CD14-positive monocyte (primary cell): ENCODE measurements at regions not wholly inside any gene's neighbourhood (a gene's known extent, or its start where the extent isn't known, plus 50 kb on each side); places are given as distances from the start of the nearest gene placed in this dataset.

Experiments used
- DNase-seq, 3 donors: peaks; one replicate each; pipeline ENCODE4 v3.0.0-alpha.2; 2011 to 2022
- H2AFZ ChIP-seq: 2 replicates; pipeline ENCODE4 v1.6.0; 2012; ENCODE audit warnings: mild to moderate bottlenecking, low read depth, low read length, inconsistent platforms; ENCODE audit not compliant: insufficient read depth, poor library complexity, severe bottlenecking
- H3K27ac ChIP-seq, 2 donors: 1 replicate in 1 of 2; 2 replicates in 1 of 2; pipeline ENCODE4 v1.5.1; 2012 to 2013; ENCODE audit warnings: low read length in 2 of 2, control low read depth in 1 of 2, inconsistent platforms in 1 of 2, low read depth in 1 of 2, mild to moderate bottlenecking in 1 of 2
- H3K27me3 ChIP-seq, 2 donors: one replicate each; pipeline versions ENCODE4 v1.6.0 to v1.6.1; 2011 to 2013; ENCODE audit warnings: low read length in 2 of 2; ENCODE audit not compliant: control insufficient read depth in 2 of 2, insufficient read depth in 2 of 2
- H3K36me3 ChIP-seq, 2 donors: replicated peaks in 1 of 2; 1 replicate in 1 of 2; 2 replicates in 1 of 2; pipeline versions ENCODE4 v1.5.1 to v1.6.1; 2012 to 2013; ENCODE audit warnings: low read length in 2 of 2, control low read depth in 1 of 2, inconsistent platforms in 1 of 2, mild to moderate bottlenecking in 1 of 2; ENCODE audit not compliant: insufficient read depth in 2 of 2, control insufficient read depth in 1 of 2
- H3K4me1 ChIP-seq, 2 donors: 1 replicate in 1 of 2; 2 replicates in 1 of 2; pipeline versions ENCODE4 v1.5.1 to v1.6.1; 2012 to 2013; ENCODE audit warnings: low read length in 2 of 2, control low read depth in 1 of 2, inconsistent platforms in 1 of 2, mild to moderate bottlenecking in 1 of 2, moderate library complexity in 1 of 2; ENCODE audit not compliant: insufficient read depth in 2 of 2, control insufficient read depth in 1 of 2
- H3K4me2 ChIP-seq: replicated peaks from 2 replicates; pipeline ENCODE3; 2012; ENCODE audit warnings: low read length, moderate library complexity, mild to moderate bottlenecking; ENCODE audit not compliant: poor library complexity, severe bottlenecking; ENCODE audit errors: extremely low read depth
- H3K4me3 ChIP-seq, 3 experiments: fragments of 200-600 bp in 1 of 3; sonication (generic) in 1 of 3; replicated peaks in 1 of 3; 1 replicate in 2 of 3; 2 replicates in 1 of 3; pipeline ENCODE4 v1.5.1; 2011 to 2013; ENCODE audit warnings: low read length in 3 of 3, mild to moderate bottlenecking in 3 of 3, control low read depth in 2 of 3, low read depth in 2 of 3, inconsistent platforms in 1 of 3, moderate library complexity in 1 of 3
- H3K79me2 ChIP-seq: 2 replicates; pipeline ENCODE4 v1.6.0; 2012; ENCODE audit warnings: mild to moderate bottlenecking, control low read depth, inconsistent platforms, low read length, moderate library complexity; ENCODE audit not compliant: insufficient read depth
- H3K9ac ChIP-seq: 2 replicates; pipeline ENCODE4 v1.6.0; 2017; ENCODE audit warnings: low read length, mild to moderate bottlenecking; ENCODE audit not compliant: insufficient read depth, poor library complexity, severe bottlenecking
- H3K9me3 ChIP-seq, 2 donors: replicated peaks in 1 of 2; 1 replicate in 1 of 2; 2 replicates in 1 of 2; pipeline versions ENCODE4 v1.5.1 to v1.6.1; 2012 to 2013; ENCODE audit warnings: low read length in 2 of 2, control low read depth in 1 of 2; ENCODE audit not compliant: control insufficient read depth in 1 of 2, insufficient read depth in 1 of 2
- H4K20me1 ChIP-seq: 2 replicates; pipeline ENCODE4 v1.6.0; 2012; ENCODE audit warnings: mild to moderate bottlenecking, low read length, control low read depth, moderate library complexity; ENCODE audit not compliant: insufficient read depth
- H3K27ac Mint-ChIP-seq, 7 donors: one replicate each; pipeline ENCODE4 v1.8.0; 2020; ENCODE audit warnings: mild to moderate bottlenecking in 7 of 7, mixed read lengths in 7 of 7, moderate library complexity in 6 of 7, inconsistent platforms in 2 of 7
- H3K27me3 Mint-ChIP-seq, 3 donors: one replicate each; pipeline ENCODE4 v1.8.0; 2021 to 2022; ENCODE audit warnings: low read depth in 3 of 3, mild to moderate bottlenecking in 3 of 3, mixed read lengths in 3 of 3, moderate library complexity in 3 of 3, inconsistent platforms in 1 of 3
- H3K36me3 Mint-ChIP-seq, 2 donors: one replicate each; pipeline ENCODE4 v1.8.0; 2020; ENCODE audit warnings: mixed read lengths in 2 of 2, inconsistent platforms in 1 of 2, mild to moderate bottlenecking in 1 of 2
- H3K4me1 Mint-ChIP-seq: one replicate; pipeline ENCODE4 v1.8.0; 2020; ENCODE audit warnings: mild to moderate bottlenecking, mixed read lengths
- H3K4me3 Mint-ChIP-seq, 2 donors: one replicate each; pipeline ENCODE4 v1.8.0; 2020; ENCODE audit warnings: mild to moderate bottlenecking in 2 of 2, mixed read lengths in 2 of 2, moderate library complexity in 1 of 2
- H3K9me3 Mint-ChIP-seq, 7 donors: one replicate each; pipeline ENCODE4 v1.8.0; 2020 to 2022; ENCODE audit warnings: mixed read lengths in 7 of 7, mild to moderate bottlenecking in 6 of 7, moderate library complexity in 6 of 7, inconsistent platforms in 2 of 7
- CTCF ChIP-seq: fragments of 200-600 bp; IDR thresholded peaks from one replicate; pipeline ENCODE4 v1.8.0; 2022; ENCODE audit warnings: antibody characterized with exemption, mild to moderate bottlenecking
- WGBS: methylation state at CpG from one replicate; pipeline ENCODE4 v1.1.5; 2013; ENCODE audit warnings: missing lambda C conversion rate; ENCODE audit not compliant: insufficient coverage; 5-methylcytosine and 5-hydroxymethylcytosine counted together
- intact Hi-C, 2 donors: fragments of 100-400 bp; cut with micrococcal nuclease; formaldehyde crosslinking; loops; one replicate each; pipeline versions ENCODE4 v1.15.0 to v1.15.1; 2023

GRCh38 chr16:88276591-88276990, 106.2 kb upstream of the ZNF469 start:
- H3K9ac ChIP-seq = no peak overlapping the region
- H3K27me3 Mint-ChIP-seq = peaks cover 0 to 4% (median 0%) of the 10 kb centered on the region in 3 donors
- intact Hi-C loops = no loop called here
- no peak overlapping the region for H2AFZ ChIP-seq
- H3K4me1 ChIP-seq = peaks cover 0 to 8% of the 10 kb centered on the region in 2 donors
- DNase-seq = no peak
- no peak overlapping the region for H3K4me3 ChIP-seq
- H3K4me3 Mint-ChIP-seq = no peak overlapping the region
- no peaks in the 10 kb centered on the region for H3K36me3 Mint-ChIP-seq
- H3K4me1 Mint-ChIP-seq = peaks cover 8% of the 10 kb centered on the region
- no peak for TF ChIP-seq CTCF
- 96% methylated on average over 15 of the region's 18 CpGs for WGBS
- H3K27ac ChIP-seq = no peak overlapping the region
- no peaks in the 10 kb centered on the region for H4K20me1 ChIP-seq
- H3K27me3 ChIP-seq = no peaks in the 10 kb centered on the region
- peaks cover under 1 to 33% (median 8%) of the 10 kb centered on the region in 7 donors for H3K9me3 Mint-ChIP-seq
- no peak overlapping the region for H3K4me2 ChIP-seq
- no peaks in the 10 kb centered on the region for H3K36me3 ChIP-seq
- no peaks in the 10 kb centered on the region for H3K79me2 ChIP-seq
- no peak overlapping the region for H3K27ac Mint-ChIP-seq
- peaks cover 23 to 38% of the 10 kb centered on the region in 2 donors for H3K9me3 ChIP-seq

DNA sequence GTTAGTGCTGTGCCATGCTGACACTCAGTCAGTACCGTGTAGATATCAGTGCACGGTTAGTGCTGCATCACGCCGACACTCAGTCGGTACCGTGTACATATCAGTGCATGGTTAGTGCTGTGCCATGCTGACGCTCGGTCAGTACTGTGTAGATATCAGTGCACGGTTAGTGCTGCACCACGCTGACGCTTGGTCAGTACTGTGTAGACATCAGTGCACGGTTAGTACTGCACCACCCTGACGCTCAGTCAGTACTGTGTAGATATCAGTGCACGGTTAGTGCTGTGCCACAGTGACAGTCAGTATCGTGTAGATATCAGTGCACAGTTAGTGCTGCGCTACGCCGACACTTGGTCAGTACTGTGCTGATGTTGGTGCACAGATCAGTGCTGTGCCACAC, 102.8 kb upstream of the ZNF469 start:
- peaks cover 0 to 1% (median 0%) of the 10 kb centered on the region in 3 donors for H3K27me3 Mint-ChIP-seq
- H3K9ac ChIP-seq = no peak overlapping the region
- H3K4me2 ChIP-seq = no peak overlapping the region
- no peaks in the 10 kb centered on the region for H4K20me1 ChIP-seq
- peaks cover 0 to 43% (median 16%) of the 10 kb centered on the region in 7 donors for H3K9me3 Mint-ChIP-seq
- no peak overlapping the region for H3K4me3 Mint-ChIP-seq
- DNase-seq = no peak
- no peak overlapping the region for H3K27ac ChIP-seq
- no peaks in the 10 kb centered on the region for H3K36me3 Mint-ChIP-seq
- no peak overlapping the region for H2AFZ ChIP-seq
- no peaks in the 10 kb centered on the region for H3K27me3 ChIP-seq
- H3K79me2 ChIP-seq = no peaks in the 10 kb centered on the region
- no peaks in the 10 kb centered on the region for H3K36me3 ChIP-seq
- 96% methylated on average over 18 of the region's 18 CpGs for WGBS
- H3K9me3 ChIP-seq = peaks cover 32 to 72% of the 10 kb centered on the region in 2 donors
- no peak overlapping the region for H3K4me3 ChIP-seq
- H3K4me1 Mint-ChIP-seq = no peaks in the 10 kb centered on the region
- intact Hi-C loops = no loop called here
- no peak overlapping the region for H3K27ac Mint-ChIP-seq
- no peak for TF ChIP-seq CTCF
- no peaks in the 10 kb centered on the region for H3K4me1 ChIP-seq
